ENCODE measurements at regions not wholly inside any gene's neighbourhood (a gene's known extent, or its start where the extent isn't known, plus 50 kb on each side); places are given as distances from the start of the nearest gene placed in this dataset.

GRCh38 chr11:119943298-119943655 lies 194.6 kb downstream of the TRIM29 start:
- no peak overlapping the region for H3K4me3 ChIP-seq (ENCODE audit: low read depth, low read length)
- no peak for TF ChIP-seq CTCF (IDR thresholded peaks at IDR 0.05; ENCODE audit: insufficient read depth, low read depth, low read length, missing control alignments)
- no peak for DNase-seq (ENCODE audit: low read depth)

GRCh38 chr11:119942583-119943297 lies 195.2 kb downstream of the TRIM29 start:
- H3K4me3 ChIP-seq (ENCODE audit: low read depth, low read length) = no peak overlapping the region
- no peak for TF ChIP-seq CTCF (IDR thresholded peaks at IDR 0.05; ENCODE audit: insufficient read depth, low read depth, low read length, missing control alignments)
- DNase-seq (ENCODE audit: low read depth) = no peak

GRCh38 chr11:119941636-119942411 lies 196.1 kb downstream of the TRIM29 start:
- DNase-seq (ENCODE audit: low read depth) = no peak
- H3K4me3 ChIP-seq (ENCODE audit: low read depth, low read length) = no peak overlapping the region
- no peak for TF ChIP-seq CTCF (IDR thresholded peaks at IDR 0.05; ENCODE audit: insufficient read depth, low read depth, low read length, missing control alignments)

- no peak for DNase-seq (ENCODE audit: low read depth)
- no peak for TF ChIP-seq CTCF (IDR thresholded peaks at IDR 0.05; ENCODE audit: insufficient read depth, low read depth, low read length, missing control alignments)
- H3K4me3 ChIP-seq (ENCODE audit: low read depth, low read length) = no peak overlapping the region
Measured at GRCh38 chr11:119941171-119941570, 196.7 kb downstream of the TRIM29 start.

- DNase-seq (ENCODE audit: low read depth) = no peak
- H3K4me3 ChIP-seq (ENCODE audit: low read depth, low read length) = no peak overlapping the region
- no peak for TF ChIP-seq CTCF (IDR thresholded peaks at IDR 0.05; ENCODE audit: insufficient read depth, low read depth, low read length, missing control alignments)
Measured at GRCh38 chr11:119940401-119940976, 197.4 kb downstream of the TRIM29 start.

GRCh38 chr11:119937412-119937811 lies 200.5 kb downstream of the TRIM29 start:
- no peak overlapping the region for H3K4me3 ChIP-seq (ENCODE audit: low read depth, low read length)
- TF ChIP-seq CTCF (IDR thresholded peaks at IDR 0.05; ENCODE audit: insufficient read depth, low read depth, low read length, missing control alignments) = no peak
- DNase-seq (ENCODE audit: low read depth) = no peak

Data from GM12865 (cell line).